ENCODE measurements at regions not wholly inside any gene's neighbourhood (a gene's known extent, or its start where the extent isn't known, plus 50 kb on each side); places are given as distances from the start of the nearest gene placed in this dataset.

DNA sequence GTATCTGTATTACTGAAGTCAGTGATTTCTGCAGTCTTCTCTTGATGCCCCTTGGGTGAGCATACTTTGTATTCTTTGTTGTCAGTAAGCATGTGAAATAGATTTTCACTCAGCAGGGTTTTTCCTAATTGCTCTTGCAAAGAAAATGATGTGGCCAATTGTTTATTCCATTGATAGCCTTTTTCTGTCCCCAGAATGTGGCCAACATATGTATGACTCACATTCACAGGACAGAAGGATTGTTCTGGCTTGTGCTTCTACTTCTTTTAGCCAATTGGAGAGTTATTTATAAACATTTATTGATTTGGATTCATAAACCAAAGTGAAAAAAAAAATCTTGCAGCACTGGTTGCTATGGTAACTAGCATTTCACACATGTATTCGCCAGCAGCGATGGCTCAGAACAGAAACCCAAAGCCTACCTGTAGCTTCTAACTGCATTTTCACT lies 54.4 kb upstream of the RBM24 start:
- DNase-seq (ENCODE audit: low spot score) = peak; percentile 13

DNA sequence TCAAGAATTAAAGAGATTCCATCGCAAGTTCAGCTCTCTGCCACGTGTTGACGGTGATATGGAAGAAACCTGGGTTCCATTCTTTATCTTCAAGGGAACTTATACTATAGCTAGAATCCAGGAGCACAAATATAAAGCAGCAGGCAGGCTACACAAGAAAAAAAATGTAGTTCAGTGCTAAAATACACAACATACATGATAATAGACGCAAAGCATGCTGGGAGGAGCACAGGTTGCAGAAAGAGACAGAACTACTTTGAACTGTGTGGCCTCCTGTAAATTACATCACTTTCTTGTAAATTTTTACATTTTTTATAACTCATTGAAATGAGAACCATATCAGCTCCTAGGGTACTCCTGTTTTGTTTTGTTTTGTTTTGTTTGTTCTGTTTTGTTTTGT lies 53.8 kb upstream of the RBM24 start:
- DNase-seq (ENCODE audit: low spot score) = no peak

Data from GM03348 (cell line).